ENCODE measurements at regions not wholly inside any gene's neighbourhood (a gene's known extent, or its start where the extent isn't known, plus 50 kb on each side); places are given as distances from the start of the nearest gene placed in this dataset.
"Not testable (repeated sequence)": the region's sequence is repeated elsewhere in the genome, so short reads cannot be mapped to it uniquely, and the experiment has no call there.

DNA sequence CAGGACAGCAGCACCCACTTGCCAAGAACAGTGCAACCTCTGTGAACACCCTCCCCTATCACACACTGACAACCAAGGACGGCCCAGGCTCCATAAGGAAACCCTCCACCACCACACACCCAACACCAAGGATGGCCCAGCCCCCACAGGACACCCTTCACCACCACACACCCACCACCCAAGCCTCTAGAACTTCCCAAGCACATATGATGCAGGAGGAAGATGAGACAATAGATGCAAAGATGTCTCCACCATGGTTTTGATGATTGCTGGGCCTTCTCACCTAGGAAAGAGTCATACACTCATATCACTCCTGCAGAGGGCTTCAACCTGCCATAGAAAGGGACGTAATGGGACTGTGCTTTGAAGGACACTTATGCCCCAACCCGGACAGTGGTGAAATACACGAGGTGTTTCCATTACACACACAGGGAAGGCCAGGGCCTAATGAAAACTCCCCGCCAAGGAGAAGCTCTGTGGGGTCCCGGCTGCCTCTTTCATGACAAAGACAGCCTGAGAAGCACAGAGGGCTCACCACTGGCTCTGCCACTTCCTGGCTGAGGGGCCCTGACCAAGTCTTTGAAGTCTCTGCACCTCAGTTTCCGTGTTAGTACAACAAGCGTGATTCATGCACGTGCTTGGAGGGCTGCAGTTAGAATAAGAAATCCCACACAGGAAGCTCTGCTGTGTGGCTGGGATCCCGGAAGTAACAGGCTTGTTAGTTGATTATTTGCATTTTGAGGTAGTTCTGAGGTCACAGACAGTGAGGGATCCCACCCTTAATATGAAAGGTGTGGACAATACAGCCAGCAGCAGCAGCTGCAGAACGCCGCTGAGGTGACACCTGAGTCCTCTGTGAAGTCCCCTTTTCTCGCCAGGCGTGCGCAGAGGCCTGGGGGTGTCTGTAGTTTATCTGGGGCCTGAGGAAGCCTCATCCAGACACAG lies 61.9 kb upstream of the ATP12A start:
- DNase-seq (ENCODE audit: low read depth): peak; percentile 35

- no peak for DNase-seq (ENCODE audit: low read depth)
These were observed 60.9 kb upstream of the ATP12A start for GRCh38 chr13:24619282-24619681.

- not testable (repeated sequence) for DNase-seq (ENCODE audit: low read depth)
These were observed 57.6 kb upstream of the ATP12A start for GRCh38 chr13:24622481-24623148.

GRCh38 chr13:24623149-24623665 lies 57.0 kb upstream of the ATP12A start:
- no peak for DNase-seq (ENCODE audit: low read depth)

DNA sequence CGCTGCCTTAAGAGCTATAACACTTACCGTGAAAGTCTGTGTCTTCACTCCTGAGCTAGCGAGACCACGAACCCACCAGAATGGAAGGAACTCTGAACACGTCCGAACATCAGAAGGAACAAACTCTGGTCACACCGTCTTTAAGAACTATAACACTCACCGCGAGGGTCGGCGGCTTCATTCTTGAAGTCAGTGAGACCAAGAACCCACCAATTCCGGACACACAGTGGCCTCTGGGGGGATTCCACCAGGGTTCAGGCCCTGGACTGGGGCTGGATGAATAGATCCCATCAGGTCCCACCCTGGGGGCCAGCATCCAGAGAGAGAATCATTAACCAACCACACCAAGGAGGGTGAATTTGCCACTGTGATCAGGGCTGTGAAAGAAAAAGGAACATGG lies 55.8 kb upstream of the ATP12A start:
- no peak for DNase-seq (ENCODE audit: low read depth)

- DNase-seq (ENCODE audit: low read depth): no peak
These were observed 55.4 kb upstream of the ATP12A start for GRCh38 chr13:24624801-24625231.

DNA sequence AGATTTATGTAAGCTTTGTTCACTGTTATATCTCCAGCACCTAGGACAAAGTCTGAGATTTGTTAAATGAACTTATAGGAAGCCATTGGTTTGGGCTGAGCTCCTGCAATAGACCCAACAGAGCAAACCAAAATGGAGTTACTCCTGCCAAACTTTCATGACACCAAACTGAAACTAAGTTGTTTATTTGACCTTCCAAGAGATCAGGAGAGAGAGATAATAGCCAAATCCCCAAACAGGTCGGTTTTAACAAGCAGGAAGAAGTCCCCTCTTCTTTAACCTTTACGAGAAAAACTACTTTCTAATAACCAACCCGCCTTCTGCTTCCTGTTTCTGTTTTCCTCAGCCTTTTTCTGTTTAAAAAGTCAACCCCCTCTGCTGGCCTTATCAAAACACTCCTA lies 54.9 kb upstream of the ATP12A start:
- DNase-seq (ENCODE audit: low read depth): no peak

GRCh38 chr13:24625870-24626849 lies 54.0 kb upstream of the ATP12A start:
- DNase-seq (ENCODE audit: low read depth): no peak

DNA sequence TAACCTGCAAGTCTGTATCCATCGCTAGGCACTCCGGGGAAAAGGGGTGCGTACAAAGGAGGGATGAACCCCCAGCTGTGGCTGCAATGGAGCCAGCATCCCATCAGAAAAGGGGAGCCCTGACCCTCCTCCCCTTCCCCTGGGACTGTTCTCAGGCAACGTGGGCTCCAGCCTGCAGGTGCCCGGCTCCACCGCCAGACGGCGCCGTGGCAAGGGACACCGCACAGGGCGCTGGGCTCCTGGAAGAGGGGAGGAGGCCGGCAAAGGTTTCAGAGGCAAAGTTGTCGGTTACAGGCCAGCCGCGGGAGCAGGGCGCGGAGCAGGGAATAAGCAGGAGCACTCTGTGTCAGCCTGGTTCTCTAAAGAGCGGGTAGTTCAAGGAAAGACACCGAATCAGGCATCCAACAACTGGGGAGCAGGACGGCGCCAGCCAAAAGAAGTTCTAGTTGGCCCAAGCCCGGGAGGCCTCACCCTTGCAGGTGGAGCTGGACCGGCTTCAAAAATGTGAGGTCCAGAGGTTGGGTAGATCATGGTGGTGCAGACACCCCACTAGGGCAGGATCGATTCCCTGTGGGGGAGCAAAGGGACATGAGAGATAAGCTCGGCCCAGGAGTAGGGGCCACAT lies 53.0 kb upstream of the ATP12A start:
- peak; percentile 28 for DNase-seq (ENCODE audit: low read depth)

GRCh38 chr13:24627946-24628345 lies 52.3 kb upstream of the ATP12A start:
- DNase-seq (ENCODE audit: low read depth): no peak

GRCh38 chr13:24629320-24629719 lies 50.9 kb upstream of the ATP12A start:
- DNase-seq (ENCODE audit: low read depth): peak; percentile 19

DNA sequence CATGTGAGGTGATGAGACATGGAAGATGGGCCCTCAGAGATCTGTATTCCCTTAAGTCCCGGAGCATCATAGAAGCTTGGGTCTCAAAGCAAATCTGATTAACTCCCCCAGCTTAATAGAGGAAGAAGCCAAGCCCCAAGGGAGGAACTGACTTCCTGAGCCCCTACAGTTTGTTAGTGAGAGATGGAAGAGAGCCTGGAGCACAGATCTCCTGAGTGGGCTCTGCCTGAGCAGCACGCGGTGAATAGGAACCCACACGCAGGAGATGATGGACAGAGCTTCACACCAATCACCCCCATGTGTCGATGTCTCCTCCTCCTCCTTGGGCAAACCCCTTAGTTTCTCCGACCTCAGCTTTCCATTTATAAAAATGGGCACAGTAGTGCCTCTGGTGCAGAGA lies 50.1 kb upstream of the ATP12A start:
- DNase-seq (ENCODE audit: low read depth): no peak
